Tibial nerve (tissue), 4 donors: ENCODE measurements at regions not wholly inside any gene's neighbourhood (a gene's known extent, or its start where the extent isn't known, plus 50 kb on each side); places are given as distances from the start of the nearest gene placed in this dataset.

Source experiments
- CTCF ChIP-seq, 5 experiments: fragments of 200-600 bp in 3 of 5; fragments of 450-650 bp in 2 of 5; sonication (generic) in 3 of 5; IDR thresholded peaks; one replicate each; pipeline ENCODE4 v1.5.1; 2016 to 2019; ENCODE audit warnings: antibody characterized with exemption in 5 of 5, mild to moderate bottlenecking in 3 of 5, moderate library complexity in 2 of 5
- EP300 ChIP-seq, 2 donors: sonication (generic); formaldehyde crosslinking; IDR thresholded peaks; one replicate each; pipeline ENCODE4 v1.6.1; 2017; ENCODE audit warnings: antibody characterized with exemption in 2 of 2, mild to moderate bottlenecking in 1 of 2
- POLR2A ChIP-seq, 2 donors: fragments of 450-650 bp; IDR thresholded peaks; one replicate each; pipeline ENCODE4 v1.6.1; 2017; ENCODE audit warnings: antibody characterized with exemption in 2 of 2, mild to moderate bottlenecking in 2 of 2, moderate library complexity in 2 of 2

GRCh38 chr6:27556406-27556805, 83.5 kb upstream of the ZNF184 start:
- TF ChIP-seq CTCF (IDR thresholded peaks at IDR 0.05) (no peak), POLR2A (IDR thresholded peaks at IDR 0.05) (no peak), EP300 (IDR thresholded peaks at IDR 0.05) (no peak)
